ENCODE measurements at regions not wholly inside any gene's neighbourhood (a gene's known extent, or its start where the extent isn't known, plus 50 kb on each side); places are given as distances from the start of the nearest gene placed in this dataset.

DNA sequence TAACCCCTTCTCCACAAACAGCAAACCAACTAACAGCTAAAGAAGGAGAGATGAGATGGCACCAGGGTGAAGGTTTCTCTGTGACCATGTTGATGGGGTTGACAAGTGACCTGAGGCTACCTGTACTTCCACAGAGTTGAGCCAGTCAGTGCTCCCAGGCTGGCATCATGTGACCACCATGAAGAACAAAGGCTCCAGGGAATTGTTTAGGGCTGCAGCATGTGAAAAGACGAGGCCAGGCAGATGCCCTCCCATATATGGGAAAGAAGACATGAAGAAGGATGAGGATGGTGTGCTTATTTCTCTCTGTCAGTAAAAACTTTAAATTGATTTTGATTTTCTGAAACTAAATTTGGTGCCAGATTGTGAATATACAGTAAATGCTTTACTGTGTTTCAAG is 220.6 kb downstream of the OLFM4 start:
- TF ChIP-seq, protein P1, sequence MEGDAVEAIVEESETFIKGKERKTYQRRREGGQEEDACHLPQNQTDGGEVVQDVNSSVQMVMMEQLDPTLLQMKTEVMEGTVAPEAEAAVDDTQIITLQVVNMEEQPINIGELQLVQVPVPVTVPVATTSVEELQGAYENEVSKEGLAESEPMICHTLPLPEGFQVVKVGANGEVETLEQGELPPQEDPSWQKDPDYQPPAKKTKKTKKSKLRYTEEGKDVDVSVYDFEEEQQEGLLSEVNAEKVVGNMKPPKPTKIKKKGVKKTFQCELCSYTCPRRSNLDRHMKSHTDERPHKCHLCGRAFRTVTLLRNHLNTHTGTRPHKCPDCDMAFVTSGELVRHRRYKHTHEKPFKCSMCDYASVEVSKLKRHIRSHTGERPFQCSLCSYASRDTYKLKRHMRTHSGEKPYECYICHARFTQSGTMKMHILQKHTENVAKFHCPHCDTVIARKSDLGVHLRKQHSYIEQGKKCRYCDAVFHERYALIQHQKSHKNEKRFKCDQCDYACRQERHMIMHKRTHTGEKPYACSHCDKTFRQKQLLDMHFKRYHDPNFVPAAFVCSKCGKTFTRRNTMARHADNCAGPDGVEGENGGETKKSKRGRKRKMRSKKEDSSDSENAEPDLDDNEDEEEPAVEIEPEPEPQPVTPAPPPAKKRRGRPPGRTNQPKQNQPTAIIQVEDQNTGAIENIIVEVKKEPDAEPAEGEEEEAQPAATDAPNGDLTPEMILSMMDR (conservative IDR thresholded peaks at IDR 0.05), result no peak
- no peak for TF ChIP-seq ZFX (IDR thresholded peaks at IDR 0.05)
